Hypothalamus (tissue), 51 donors: ENCODE measurements at regions not wholly inside any gene's neighbourhood (a gene's known extent, or its start where the extent isn't known, plus 50 kb on each side); places are given as distances from the start of the nearest gene placed in this dataset.

ENCODE experiments used
- DNase-seq, 51 donors: peaks; one replicate each; lab custom pipeline; 2025; lab: John Stamatoyannopoulos, UW

- no peak for DNase-seq
Observed at GRCh38 chr3:159123877-159124276, 322.0 kb downstream of the MFSD1 start.

GRCh38 chr3:159126261-159127020 is 324.6 kb downstream of the MFSD1 start:
- DNase-seq = no peak

GRCh38 chr3:159127021-159127392 is 325.2 kb downstream of the MFSD1 start:
- DNase-seq = no peak

GRCh38 chr3:159128628-159129027 is 326.8 kb downstream of the MFSD1 start:
- no peak for DNase-seq

- DNase-seq = peak in 2 of 51 donors; percentile 3
Observed at GRCh38 chr3:159130108-159130507, 328.3 kb downstream of the MFSD1 start.

GRCh38 chr3:159131376-159131775 is 329.5 kb downstream of the MFSD1 start:
- no peak for DNase-seq

GRCh38 chr3:159137949-159138348 is 336.1 kb downstream of the MFSD1 start:
- DNase-seq = peak in 2 of 51 donors; percentile 1 to 4

- no peak for DNase-seq
Observed at GRCh38 chr3:159139326-159139725, 337.5 kb downstream of the MFSD1 start.

GRCh38 chr3:159144472-159144871 is 342.6 kb downstream of the MFSD1 start:
- no peak for DNase-seq

- peak in 1 of 51 donors; percentile 15 for DNase-seq
Observed at GRCh38 chr3:159144891-159145290, 343.0 kb downstream of the MFSD1 start.

GRCh38 chr3:159146392-159146791 is 344.5 kb downstream of the MFSD1 start:
- DNase-seq = no peak

- DNase-seq = no peak
Observed at GRCh38 chr3:159146856-159147435, 345.1 kb downstream of the MFSD1 start.

GRCh38 chr3:159147813-159148212 is 346.0 kb downstream of the MFSD1 start:
- DNase-seq = no peak

GRCh38 chr3:159148466-159148865 is 346.6 kb downstream of the MFSD1 start:
- no peak for DNase-seq

- DNase-seq = no peak
Observed at GRCh38 chr3:159149131-159149530, 347.3 kb downstream of the MFSD1 start.

GRCh38 chr3:159149633-159150032 is 347.8 kb downstream of the MFSD1 start:
- peak in 1 of 51 donors; percentile 34 for DNase-seq

GRCh38 chr3:159150180-159150579 is 348.3 kb downstream of the MFSD1 start:
- no peak for DNase-seq

- no peak for DNase-seq
Observed at GRCh38 chr3:159151130-159151529, 349.3 kb downstream of the MFSD1 start.

- no peak for DNase-seq
Observed at GRCh38 chr3:159157275-159157674, 355.4 kb downstream of the MFSD1 start.

- DNase-seq = no peak
Observed at GRCh38 chr3:159158213-159158612, 356.4 kb downstream of the MFSD1 start.

- DNase-seq = no peak
Observed at GRCh38 chr3:159158801-159159200, 356.9 kb downstream of the MFSD1 start.

GRCh38 chr3:159159546-159159945 is 357.7 kb downstream of the MFSD1 start:
- DNase-seq = no peak
